IMR-90 (cell line): ENCODE measurements at regions not wholly inside any gene's neighbourhood (a gene's known extent, or its start where the extent isn't known, plus 50 kb on each side); places are given as distances from the start of the nearest gene placed in this dataset.

Source experiments
- ATAC-seq: fragments of 200-7000 bp; cut with Tn5 transposase; 2 replicates; pipeline ENCODE4 v1.9.1; 2020; ENCODE audit warnings: low read depth, mild to moderate bottlenecking, moderate library complexity
- BruUV-seq: library from RNA; stranded (reverse); fragments of 400-500 nt; replicated peaks from 2 replicates; lab custom pipeline; 2021; lab: Mats Ljungman, UMichigan
- CTCF ChIA-PET: fragments of 300-600 bp; formaldehyde crosslinking; extraction: SDS; loops from one replicate; lab custom pipeline; 2021; ENCODE audit warnings: antibody characterized with exemption; lab: Yijun Ruan, JAX
- POLR2A ChIA-PET: fragments of 300-600 bp; sonication (Branson Sonifier 250); formaldehyde crosslinking; loops from one replicate; lab custom pipeline; 2022; ENCODE audit warnings: antibody characterized with exemption; ENCODE audit not compliant: unreplicated experiment; lab: Charles Lee
- DNase-seq: peaks from one replicate; pipeline ENCODE4 v3.0.0; 2013
- H2AFZ ChIP-seq: replicated peaks from 2 replicates; pipeline ENCODE3; 2013; ENCODE audit warnings: low read length, mild to moderate bottlenecking; ENCODE audit not compliant: poor library complexity
- H2AK5ac ChIP-seq: 2 replicates; pipeline ENCODE4 v1.6.1; 2013; ENCODE audit warnings: low read depth, low read length, inconsistent platforms
- H2AK9ac ChIP-seq: replicated peaks from 2 replicates; pipeline ENCODE3; 2013; ENCODE audit warnings: mild to moderate bottlenecking, low read depth, low read length, moderate library complexity; ENCODE audit not compliant: poor library complexity
- H2BK120ac ChIP-seq: 2 replicates; pipeline ENCODE4 v1.6.1; 2013; ENCODE audit warnings: low read depth, low read length, inconsistent platforms
- H2BK15ac ChIP-seq: 3 replicates; pipeline ENCODE4 v1.6.1; 2013; ENCODE audit warnings: low read depth, low read length, inconsistent platforms
- H2BK20ac ChIP-seq: 2 replicates; pipeline ENCODE4 v1.6.1; 2013; ENCODE audit warnings: low read depth, mild to moderate bottlenecking, inconsistent platforms, low read length, moderate library complexity
- H2BK5ac ChIP-seq: 2 replicates; pipeline ENCODE4 v1.6.1; 2013; ENCODE audit warnings: mild to moderate bottlenecking, low read depth, low read length, inconsistent platforms; ENCODE audit not compliant: poor library complexity, severe bottlenecking
- H3K14ac ChIP-seq: replicated peaks from 2 replicates; pipeline ENCODE4 v1.6.1; 2013; ENCODE audit warnings: low read depth, low read length, inconsistent platforms
- H3K18ac ChIP-seq: 2 replicates; pipeline ENCODE4 v1.6.1; 2013; ENCODE audit warnings: low read depth, low read length, control low read depth
- H3K23ac ChIP-seq: 2 replicates; pipeline ENCODE4 v1.6.1; 2013; ENCODE audit warnings: low read depth, low read length, inconsistent platforms
- H3K27ac ChIP-seq: 2 replicates; pipeline ENCODE4 v1.5.1; 2013; ENCODE audit warnings: mild to moderate bottlenecking, control low read depth, low read length; ENCODE audit not compliant: insufficient read depth
- H3K27me3 ChIP-seq: 2 replicates; pipeline ENCODE4 v1.6.1; 2013; ENCODE audit warnings: low read length; ENCODE audit not compliant: control insufficient read depth, insufficient read depth
- H3K36me3 ChIP-seq: 2 replicates; pipeline ENCODE4 v1.6.1; 2013; ENCODE audit warnings: low read length, mixed read lengths; ENCODE audit not compliant: control insufficient read depth, insufficient read depth
- H3K4ac ChIP-seq: 2 replicates; pipeline ENCODE4 v1.6.1; 2013; ENCODE audit warnings: low read depth, low read length, inconsistent platforms
- H3K4me1 ChIP-seq: 2 replicates; pipeline ENCODE4 v1.6.1; 2013; ENCODE audit warnings: low read length, mixed read lengths; ENCODE audit not compliant: control insufficient read depth, insufficient read depth
- H3K4me2 ChIP-seq: 2 replicates; pipeline ENCODE4 v1.6.1; 2013; ENCODE audit warnings: low read depth, mild to moderate bottlenecking, control low read depth, low read length, moderate library complexity
- H3K4me3 ChIP-seq: 2 replicates; pipeline ENCODE4 v1.5.1; 2013; ENCODE audit warnings: low read depth, mild to moderate bottlenecking, control low read depth, low read length, moderate library complexity; ENCODE audit not compliant: insufficient read depth
- H3K56ac ChIP-seq: 2 replicates; pipeline ENCODE4 v1.6.1; 2013; ENCODE audit warnings: low read length, inconsistent platforms; ENCODE audit not compliant: insufficient read depth; ENCODE audit errors: extremely low read depth
- H3K79me1 ChIP-seq, 2 experiments: 2 replicates each; pipeline ENCODE4 v1.6.1; 2013; ENCODE audit warnings: low read length in 2 of 2, inconsistent platforms in 1 of 2, low read depth in 1 of 2
- H3K9ac ChIP-seq: 2 replicates; pipeline ENCODE4 v1.6.1; 2013; ENCODE audit warnings: low read depth, low read length, control low read depth
- H3K9me1 ChIP-seq: 2 replicates; pipeline ENCODE4 v1.6.1; 2013; ENCODE audit warnings: low read length, inconsistent platforms; ENCODE audit not compliant: insufficient read depth
- H3K9me3 ChIP-seq: 2 replicates; pipeline ENCODE4 v1.6.1; 2013; ENCODE audit warnings: low read length; ENCODE audit not compliant: control insufficient read depth, insufficient read depth
- H4K20me1 ChIP-seq: 2 replicates; pipeline ENCODE4 v1.6.1; 2013; ENCODE audit warnings: low read length, inconsistent platforms; ENCODE audit not compliant: insufficient read depth
- H4K5ac ChIP-seq: 2 replicates; pipeline ENCODE4 v1.6.1; 2013; ENCODE audit warnings: mild to moderate bottlenecking, low read depth, low read length, control low read depth
- H4K8ac ChIP-seq, 2 experiments: 2 replicates each; pipeline ENCODE4 v1.6.1; 2013; ENCODE audit warnings: low read depth in 2 of 2, low read length in 2 of 2, control low read depth in 1 of 2, inconsistent platforms in 1 of 2
- H4K91ac ChIP-seq: 2 replicates; pipeline ENCODE4 v1.6.1; 2013; ENCODE audit warnings: low read depth, low read length, inconsistent platforms; ENCODE audit not compliant: insufficient read depth
- BHLHE40 ChIP-seq: fragments of 150-350 bp; IDR thresholded peaks from 2 replicates; pipeline ENCODE4 v1.6.1; 2016; ENCODE audit warnings: mild to moderate bottlenecking, low read depth, low read length
- CEBPB ChIP-seq: IDR thresholded peaks from 2 replicates; pipeline ENCODE4 v1.6.1; 2012; ENCODE audit warnings: low read depth, low read length, improper control_type of control experiment
- CHD1 ChIP-seq: IDR thresholded peaks from 2 replicates; pipeline ENCODE4 v1.6.1; 2012; ENCODE audit warnings: low read depth, low read length, improper control_type of control experiment
- CTCF ChIP-seq: conservative IDR thresholded peaks from 2 replicates; pipeline ENCODE4 v1.5.1; 2012; ENCODE audit warnings: mild to moderate bottlenecking, low read depth, low read length, improper control_type of control experiment
- ELK1 ChIP-seq: fragments of 150-350 bp; IDR thresholded peaks from 2 replicates; pipeline ENCODE4 v1.6.1; 2016; ENCODE audit warnings: low read depth, mild to moderate bottlenecking, low read length, moderate library complexity, borderline replicate concordance
- FOS ChIP-seq: fragments of 150-350 bp; IDR thresholded peaks from 2 replicates; pipeline ENCODE4 v1.6.1; 2016; ENCODE audit warnings: low read depth, low read length
- MAFK ChIP-seq: IDR thresholded peaks from 2 replicates; pipeline ENCODE4 v1.6.1; 2012; ENCODE audit warnings: low read depth, low read length, improper control_type of control experiment
- MAZ ChIP-seq: IDR thresholded peaks from 2 replicates; pipeline ENCODE4 v1.6.1; 2012; ENCODE audit warnings: low read depth, mild to moderate bottlenecking, low read length, improper control_type of control experiment, moderate library complexity, borderline replicate concordance
- MXI1 ChIP-seq: IDR thresholded peaks from 2 replicates; pipeline ENCODE4 v1.6.1; 2012; ENCODE audit warnings: low read depth, mild to moderate bottlenecking, low read length, moderate library complexity, borderline replicate concordance
- NFE2L2 ChIP-seq: fragments of 150-350 bp; IDR thresholded peaks from 2 replicates; pipeline ENCODE4 v1.6.1; 2016; ENCODE audit warnings: low read depth, mild to moderate bottlenecking, low read length
- RCOR1 ChIP-seq: IDR thresholded peaks from 2 replicates; pipeline ENCODE4 v1.6.1; 2012; ENCODE audit warnings: mild to moderate bottlenecking, low read length, improper control_type of control experiment; ENCODE audit not compliant: insufficient replicate concordance
- RFX5 ChIP-seq: IDR thresholded peaks from 2 replicates; pipeline ENCODE4 v1.8.0; 2012; ENCODE audit warnings: low read depth, mild to moderate bottlenecking, low read length, moderate library complexity
- SMC3 ChIP-seq: fragments of 150-350 bp; IDR thresholded peaks from 2 replicates; pipeline ENCODE4 v1.6.1; 2016; ENCODE audit warnings: low read depth, mild to moderate bottlenecking, antibody characterized with exemption, low read length, moderate library complexity
- USF2 ChIP-seq: fragments of 150-350 bp; IDR thresholded peaks from 2 replicates; pipeline ENCODE4 v1.6.1; 2017; ENCODE audit warnings: mild to moderate bottlenecking, antibody characterized with exemption, low read length, low read depth
- WGBS, 2 experiments: methylation state at CpG; one replicate each; pipeline versions ENCODE4 v1.1.5 to v1.1.7; 2013; ENCODE audit warnings: missing lambda C conversion rate in 2 of 2; ENCODE audit not compliant: insufficient read length in 1 of 2; ENCODE audit errors: extremely low coverage in 2 of 2; 5-methylcytosine and 5-hydroxymethylcytosine counted together
- dilution Hi-C: fragments of 300-500 bp; cut with HindIII; formaldehyde crosslinking; loops from one replicate; pipeline ENCODE4 v1.14.3; 2018; ENCODE audit warnings: low sequenced_read_pairs; ENCODE audit not compliant: unreplicated experiment
- in situ Hi-C: fragments of 300-500 bp; cut with MboI; formaldehyde crosslinking; loops from 3 replicates; pipeline ENCODE4 v1.14.3; 2019; ENCODE audit warnings: low sequenced_read_pairs, inconsistent platforms, mixed read lengths
- intact Hi-C: fragments of 100-400 bp; cut with micrococcal nuclease; formaldehyde crosslinking; loops from 2 replicates; pipeline ENCODE4 v1.10.0; 2022

GRCh38 chr3:102614585-102614984 is 179.8 kb downstream of the ZPLD1 start:
- no peaks in the 10 kb centered on the region for H3K27me3 ChIP-seq
- POLR2A ChIA-PET: no interaction called here

More at GRCh38 chr3:102614585-102614984, 179.8 kb downstream of the ZPLD1 start:
- CTCF ChIA-PET: interaction anchor here (0.6 kb wide), 1 partner anchor 86 kb away, joined by 4 read pairs; no protein-coding TSS in a partner anchor
- no TSS peak for BruUV-seq
- H3K27ac ChIP-seq: no peak overlapping the region
- no peak overlapping the region for H3K14ac ChIP-seq
- no peak overlapping the region for H3K4me3 ChIP-seq
- H2BK5ac ChIP-seq: no peak overlapping the region
- H4K20me1 ChIP-seq: no peaks in the 10 kb centered on the region
- H3K79me1 ChIP-seq: no peaks in the 10 kb centered on the region
- WGBS, 2 experiments: no CpG with 5 or more reads among the region's 2 CpGs
- no peaks in the 10 kb centered on the region for H3K9me3 ChIP-seq
- DNase-seq: no peak
- no peak overlapping the region for H4K5ac ChIP-seq
- H2BK20ac ChIP-seq: no peak overlapping the region
- H3K4me1 ChIP-seq: no peaks in the 10 kb centered on the region
- no peak overlapping the region for H2AFZ ChIP-seq
- no peak overlapping the region for H3K4ac ChIP-seq
- H3K9me1 ChIP-seq: no peaks in the 10 kb centered on the region
- no peak overlapping the region for H3K9ac ChIP-seq
- no peak overlapping the region for H3K18ac ChIP-seq
- no peak overlapping the region for H2BK15ac ChIP-seq
- no peak overlapping the region for H4K8ac ChIP-seq
- no peak overlapping the region for H2BK120ac ChIP-seq
- TF ChIP-seq MAZ: no peak
- TF ChIP-seq SMC3: no peak
- TF ChIP-seq MAFK: no peak
- TF ChIP-seq RFX5: no peak
- TF ChIP-seq USF2: no peak
- TF ChIP-seq RCOR1: no peak
- no peak for TF ChIP-seq BHLHE40
- no peak for TF ChIP-seq CTCF
- TF ChIP-seq ELK1: no peak
- no peak for TF ChIP-seq CEBPB
- no peak for TF ChIP-seq NFE2L2
- no peak for TF ChIP-seq FOS
- no peak for TF ChIP-seq CHD1
- TF ChIP-seq MXI1: no peak
- no peak overlapping the region for H3K4me2 ChIP-seq
- ATAC-seq: no peak
- no peak overlapping the region for H3K56ac ChIP-seq
- H3K36me3 ChIP-seq: no peaks in the 10 kb centered on the region
- no peak overlapping the region for H2AK9ac ChIP-seq
- intact Hi-C loops (no loop called here), in situ Hi-C loops (no loop called here), dilution Hi-C loops (no loop called here)
- H3K23ac ChIP-seq: no peak overlapping the region
- no peak overlapping the region for H4K91ac ChIP-seq
- H2AK5ac ChIP-seq: no peak overlapping the region
